ENCODE measurements at regions not wholly inside any gene's neighbourhood (a gene's known extent, or its start where the extent isn't known, plus 50 kb on each side); places are given as distances from the start of the nearest gene placed in this dataset.

DNA sequence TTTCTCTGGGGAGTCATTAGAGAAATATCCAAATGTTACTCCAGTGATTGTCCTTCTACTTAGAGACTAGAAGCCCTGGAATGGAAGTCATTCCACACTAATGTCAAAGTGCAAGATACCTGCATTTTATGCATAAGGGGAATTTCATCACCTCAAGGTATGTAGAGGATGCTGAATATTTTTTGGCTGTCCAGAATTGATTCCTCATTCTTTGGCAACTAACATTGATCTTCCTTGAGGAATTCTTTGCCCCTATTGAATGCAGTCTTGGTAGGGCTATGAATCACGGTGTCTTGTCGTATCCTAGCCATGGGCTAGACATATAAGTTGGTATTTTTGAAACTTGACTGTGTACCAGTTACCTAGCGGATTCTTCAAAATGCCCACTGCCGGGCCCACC lies 271.1 kb downstream of the CNTN3 start:
- TF ChIP-seq POLR2AphosphoS5 (IDR thresholded peaks at IDR 0.05), result no peak
- TF ChIP-seq, protein P1, sequence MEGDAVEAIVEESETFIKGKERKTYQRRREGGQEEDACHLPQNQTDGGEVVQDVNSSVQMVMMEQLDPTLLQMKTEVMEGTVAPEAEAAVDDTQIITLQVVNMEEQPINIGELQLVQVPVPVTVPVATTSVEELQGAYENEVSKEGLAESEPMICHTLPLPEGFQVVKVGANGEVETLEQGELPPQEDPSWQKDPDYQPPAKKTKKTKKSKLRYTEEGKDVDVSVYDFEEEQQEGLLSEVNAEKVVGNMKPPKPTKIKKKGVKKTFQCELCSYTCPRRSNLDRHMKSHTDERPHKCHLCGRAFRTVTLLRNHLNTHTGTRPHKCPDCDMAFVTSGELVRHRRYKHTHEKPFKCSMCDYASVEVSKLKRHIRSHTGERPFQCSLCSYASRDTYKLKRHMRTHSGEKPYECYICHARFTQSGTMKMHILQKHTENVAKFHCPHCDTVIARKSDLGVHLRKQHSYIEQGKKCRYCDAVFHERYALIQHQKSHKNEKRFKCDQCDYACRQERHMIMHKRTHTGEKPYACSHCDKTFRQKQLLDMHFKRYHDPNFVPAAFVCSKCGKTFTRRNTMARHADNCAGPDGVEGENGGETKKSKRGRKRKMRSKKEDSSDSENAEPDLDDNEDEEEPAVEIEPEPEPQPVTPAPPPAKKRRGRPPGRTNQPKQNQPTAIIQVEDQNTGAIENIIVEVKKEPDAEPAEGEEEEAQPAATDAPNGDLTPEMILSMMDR (IDR thresholded peaks at IDR 0.05), result no peak

Data from breast epithelium (tissue), 3 donors.